ENCODE measurements at regions not wholly inside any gene's neighbourhood (a gene's known extent, or its start where the extent isn't known, plus 50 kb on each side); places are given as distances from the start of the nearest gene placed in this dataset.

- CTCF ChIA-PET: no interaction called here
- no peak for DNase-seq (ENCODE audit: extremely low spot score)
- TF ChIP-seq, protein P1, sequence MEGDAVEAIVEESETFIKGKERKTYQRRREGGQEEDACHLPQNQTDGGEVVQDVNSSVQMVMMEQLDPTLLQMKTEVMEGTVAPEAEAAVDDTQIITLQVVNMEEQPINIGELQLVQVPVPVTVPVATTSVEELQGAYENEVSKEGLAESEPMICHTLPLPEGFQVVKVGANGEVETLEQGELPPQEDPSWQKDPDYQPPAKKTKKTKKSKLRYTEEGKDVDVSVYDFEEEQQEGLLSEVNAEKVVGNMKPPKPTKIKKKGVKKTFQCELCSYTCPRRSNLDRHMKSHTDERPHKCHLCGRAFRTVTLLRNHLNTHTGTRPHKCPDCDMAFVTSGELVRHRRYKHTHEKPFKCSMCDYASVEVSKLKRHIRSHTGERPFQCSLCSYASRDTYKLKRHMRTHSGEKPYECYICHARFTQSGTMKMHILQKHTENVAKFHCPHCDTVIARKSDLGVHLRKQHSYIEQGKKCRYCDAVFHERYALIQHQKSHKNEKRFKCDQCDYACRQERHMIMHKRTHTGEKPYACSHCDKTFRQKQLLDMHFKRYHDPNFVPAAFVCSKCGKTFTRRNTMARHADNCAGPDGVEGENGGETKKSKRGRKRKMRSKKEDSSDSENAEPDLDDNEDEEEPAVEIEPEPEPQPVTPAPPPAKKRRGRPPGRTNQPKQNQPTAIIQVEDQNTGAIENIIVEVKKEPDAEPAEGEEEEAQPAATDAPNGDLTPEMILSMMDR (IDR thresholded peaks at IDR 0.05; ENCODE audit: control extremely low read depth, extremely low read depth, low read depth, missing control alignments): no peak
- POLR2A ChIA-PET: no interaction called here
Measured at GRCh38 chr20:60962367-60963045, 289.6 kb upstream of the CDH4 start.

DNA sequence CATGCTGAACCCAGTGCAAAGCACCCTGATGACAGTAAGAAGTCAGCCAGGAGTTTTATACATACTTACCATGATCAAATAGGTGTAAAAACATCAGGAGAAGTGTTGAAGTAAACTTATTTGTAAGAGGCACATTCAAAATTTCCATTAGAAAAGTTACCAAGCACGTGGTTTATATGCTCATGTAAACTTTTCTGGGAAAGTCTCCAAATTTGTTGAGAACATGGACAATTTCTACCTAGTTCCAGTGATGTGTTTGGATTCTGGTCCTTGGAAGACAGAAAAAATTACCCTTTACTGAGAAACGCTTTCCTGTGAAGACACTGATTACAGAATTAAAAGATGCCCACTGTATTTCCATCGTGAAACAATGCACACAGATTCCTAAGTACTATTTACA lies 288.9 kb upstream of the CDH4 start:
- ChIA-PET CTCF (no interaction called here), POLR2A (no interaction called here)
- TF ChIP-seq, protein P1 (IDR thresholded peaks at IDR 0.05; ENCODE audit: control extremely low read depth, extremely low read depth, low read depth, missing control alignments): no peak

GRCh38 chr20:60964911-60965310 lies 287.1 kb upstream of the CDH4 start:
- DNase-seq (ENCODE audit: extremely low spot score): no peak
- CTCF ChIA-PET: no interaction called here
- POLR2A ChIA-PET: no interaction called here
- TF ChIP-seq, protein P1 (IDR thresholded peaks at IDR 0.05; ENCODE audit: control extremely low read depth, extremely low read depth, low read depth, missing control alignments): no peak

More for the DNA sequence above, 288.9 kb upstream of the CDH4 start:
- DNase-seq (ENCODE audit: extremely low spot score): no peak

GRCh38 chr20:60966031-60966430 lies 286.0 kb upstream of the CDH4 start:
- no peak for DNase-seq (ENCODE audit: extremely low spot score)
- CTCF ChIA-PET: no interaction called here
- TF ChIP-seq, protein P1 (IDR thresholded peaks at IDR 0.05; ENCODE audit: control extremely low read depth, extremely low read depth, low read depth, missing control alignments): no peak
- POLR2A ChIA-PET: no interaction called here

- POLR2A ChIA-PET: no interaction called here
- TF ChIP-seq, protein P1 (IDR thresholded peaks at IDR 0.05; ENCODE audit: control extremely low read depth, extremely low read depth, low read depth, missing control alignments): no peak
- no peak for DNase-seq (ENCODE audit: extremely low spot score)
- CTCF ChIA-PET: no interaction called here
Measured at GRCh38 chr20:60966766-60967165, 285.3 kb upstream of the CDH4 start.

DNA sequence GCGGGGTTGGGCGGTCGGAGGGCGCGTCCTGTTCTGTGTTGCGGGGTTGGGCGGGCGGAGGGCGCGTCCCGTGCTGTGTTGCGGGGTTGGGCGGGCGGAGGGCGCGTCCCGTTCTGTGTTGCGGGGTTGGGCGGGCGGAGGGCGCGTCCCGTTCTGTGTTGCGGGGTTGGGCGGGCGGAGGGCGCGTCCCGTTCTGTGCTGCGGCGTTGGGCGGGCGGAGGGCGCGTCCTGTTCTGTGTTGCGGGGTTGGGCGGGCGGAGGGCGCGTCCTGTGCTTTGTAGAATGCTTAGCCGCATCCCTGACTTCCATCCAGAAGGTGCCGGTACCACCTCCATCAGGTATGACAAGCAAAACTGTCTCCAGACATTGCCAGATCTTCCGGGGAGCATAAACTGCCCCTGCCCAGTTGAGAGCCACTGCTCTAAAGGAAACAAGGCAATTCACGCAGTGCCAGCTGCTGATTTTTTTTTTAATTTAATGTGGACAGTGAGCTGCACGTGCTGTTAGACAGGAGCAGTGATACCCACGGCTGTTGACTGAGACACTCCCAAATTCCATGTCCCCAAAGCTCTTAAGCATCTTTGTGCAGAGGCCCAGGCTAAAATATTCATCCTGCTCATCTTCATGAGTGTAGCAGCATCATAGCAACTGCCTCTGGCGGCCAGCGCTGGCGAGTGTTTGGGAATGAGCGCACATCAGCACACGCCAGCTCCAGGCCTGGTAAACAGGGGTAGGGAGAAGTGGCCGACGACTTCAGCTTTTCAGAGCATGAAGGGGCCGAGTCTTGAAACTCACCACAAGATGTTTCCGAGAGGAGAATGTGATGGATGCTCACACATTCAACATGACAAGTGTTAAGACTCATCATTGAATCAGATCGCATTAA lies 284.4 kb upstream of the CDH4 start:
- no peak for DNase-seq (ENCODE audit: extremely low spot score)
- CTCF ChIA-PET: no interaction called here
- TF ChIP-seq, protein P1 (IDR thresholded peaks at IDR 0.05; ENCODE audit: control extremely low read depth, extremely low read depth, low read depth, missing control alignments): no peak
- POLR2A ChIA-PET: no interaction called here
